GM18507 (cell line): ENCODE measurements at regions not wholly inside any gene's neighbourhood (a gene's known extent, or its start where the extent isn't known, plus 50 kb on each side); places are given as distances from the start of the nearest gene placed in this dataset.

Source experiments
- DNase-seq: peaks from one replicate; pipeline ENCODE4 v3.0.0; 2011; ENCODE audit warnings: low read depth; ENCODE audit not compliant: insufficient read length; ENCODE audit errors: extremely low spot score
- FAIRE-seq: peaks from 2 replicates; lab custom pipeline; 2011; peaks lifted over from hg19 to GRCh38; lab: Jason Lieb, UNC

GRCh38 chr5:173557123-173557903 is 59.1 kb downstream of the BOD1 start:
- no peak for DNase-seq
- no peak for FAIRE-seq

- FAIRE-seq, result no peak
- no peak for DNase-seq
These were observed 60.1 kb downstream of the BOD1 start for GRCh38 chr5:173556142-173557028.

GRCh38 chr5:173554989-173555705 is 61.3 kb downstream of the BOD1 start:
- no peak for FAIRE-seq
- DNase-seq, result no peak

- no peak for FAIRE-seq
These were observed 62.2 kb downstream of the BOD1 start for GRCh38 chr5:173554038-173554955.

GRCh38 chr5:173550641-173551040 is 65.8 kb downstream of the BOD1 start:
- FAIRE-seq (no peak), DNase-seq (no peak)

More at GRCh38 chr5:173554038-173554955, 62.2 kb downstream of the BOD1 start:
- DNase-seq, result no peak

GRCh38 chr5:173549644-173550043 is 66.8 kb downstream of the BOD1 start:
- FAIRE-seq, result no peak
- no peak for DNase-seq

GRCh38 chr5:173547579-173547978 is 68.9 kb downstream of the BOD1 start:
- peak; percentile 87 for FAIRE-seq
- DNase-seq, result peak; percentile 28

GRCh38 chr5:173542964-173543363 is 73.5 kb downstream of the BOD1 start:
- no peak for FAIRE-seq
- DNase-seq, result no peak

GRCh38 chr5:173542159-173542558 is 74.3 kb downstream of the BOD1 start:
- FAIRE-seq, result no peak
- DNase-seq, result no peak

GRCh38 chr5:173538654-173539053 is 77.8 kb downstream of the BOD1 start:
- DNase-seq (no peak), FAIRE-seq (peak; percentile 80)

- no peak for DNase-seq
- FAIRE-seq, result no peak
These were observed 78.4 kb downstream of the BOD1 start for GRCh38 chr5:173538018-173538417.

GRCh38 chr5:173537228-173537627 is 79.2 kb downstream of the BOD1 start:
- peak; percentile 66 for FAIRE-seq

GRCh38 chr5:173535976-173536639 is 80.3 kb downstream of the BOD1 start:
- FAIRE-seq, result no peak
- no peak for DNase-seq

More at GRCh38 chr5:173537228-173537627, 79.2 kb downstream of the BOD1 start:
- DNase-seq, result no peak

GRCh38 chr5:173535166-173535975 is 81.1 kb downstream of the BOD1 start:
- FAIRE-seq, result no peak
- DNase-seq, result no peak

GRCh38 chr5:173534664-173535063 is 81.8 kb downstream of the BOD1 start:
- FAIRE-seq, result no peak
- DNase-seq, result no peak

GRCh38 chr5:173534031-173534430 is 82.4 kb downstream of the BOD1 start:
- DNase-seq (no peak), FAIRE-seq (no peak)

GRCh38 chr5:173532689-173533250 is 83.7 kb downstream of the BOD1 start:
- no peak for FAIRE-seq
- DNase-seq, result no peak
